PC-9 (cell line): ENCODE measurements at regions not wholly inside any gene's neighbourhood (a gene's known extent, or its start where the extent isn't known, plus 50 kb on each side); places are given as distances from the start of the nearest gene placed in this dataset.
A peak's percentile ranks its signal among the peaks of the same experiment; 100 is the strongest.

ENCODE experiments used
- CTCF ChIP-seq: fragments of 200-600 bp; sonication (generic); conservative IDR thresholded peaks from 2 replicates; pipeline ENCODE4 v1.6.1; 2017; ENCODE audit warnings: mixed run types, antibody characterized with exemption, mild to moderate bottlenecking, moderate library complexity
- EZH2 ChIP-seq: fragments of 200-600 bp; sonication (generic); IDR thresholded peaks from 2 replicates; pipeline ENCODE4 v1.8.0; 2017; ENCODE audit warnings: antibody characterized with exemption, low read depth

GRCh38 chr3:158918008-158918407 lies 116.2 kb downstream of the MFSD1 start:
- TF ChIP-seq CTCF (peak; percentile 82), EZH2 (no peak)
